Neural cell (in vitro differentiated cells): ENCODE measurements at regions not wholly inside any gene's neighbourhood (a gene's known extent, or its start where the extent isn't known, plus 50 kb on each side); places are given as distances from the start of the nearest gene placed in this dataset.

Source experiments
- CTCF ChIP-seq: fragments of 450-650 bp; IDR thresholded peaks from 2 replicates; pipeline ENCODE4 v1.5.1; 2014; ENCODE audit warnings: antibody characterized with exemption, mild to moderate bottlenecking, moderate library complexity; ENCODE audit not compliant: poor library complexity, severe bottlenecking
- EZH2 ChIP-seq: fragments of 200-600, 300-800 bp; shearing (Covaris generic), sonication (generic); IDR thresholded peaks from 2 replicates; pipeline ENCODE4 v1.6.1; 2014; ENCODE audit warnings: antibody characterized with exemption, low read length, borderline replicate concordance, mild to moderate bottlenecking; ENCODE audit not compliant: insufficient read depth, poor library complexity, severe bottlenecking
- MXI1 ChIP-seq: fragments of 450-650 bp; conservative IDR thresholded peaks from 2 replicates; pipeline ENCODE4 v1.6.1; 2014; ENCODE audit warnings: antibody characterized with exemption, mild to moderate bottlenecking; ENCODE audit not compliant: poor library complexity, severe bottlenecking
- POLR2AphosphoS5 ChIP-seq: IDR thresholded peaks from 2 replicates; pipeline ENCODE4 v1.6.1; 2012
- RAD21 ChIP-seq: fragments of 450-650 bp; conservative IDR thresholded peaks from 2 replicates; pipeline ENCODE4 v1.6.1; 2014; ENCODE audit warnings: antibody characterized with exemption, mild to moderate bottlenecking, moderate library complexity
- REST ChIP-seq: IDR thresholded peaks from 2 replicates; pipeline ENCODE4 v1.6.1; 2012; ENCODE audit warnings: borderline replicate concordance

GRCh38 chr17:45666046-45666600 is 118.0 kb upstream of the CRHR1 start:
- no peak for TF ChIP-seq EZH2
- TF ChIP-seq CTCF, result no peak
- TF ChIP-seq POLR2AphosphoS5, result no peak
- TF ChIP-seq MXI1, result no peak
- no peak for TF ChIP-seq REST
- no peak for TF ChIP-seq RAD21
